Ovary (tissue), 7 donors: ENCODE measurements at regions not wholly inside any gene's neighbourhood (a gene's known extent, or its start where the extent isn't known, plus 50 kb on each side); places are given as distances from the start of the nearest gene placed in this dataset.
"Not testable (repeated sequence)": the region's sequence is repeated elsewhere in the genome, so short reads cannot be mapped to it uniquely, and the experiment has no call there.

Experiments used
- DNase-seq, 5 donors: peaks; one replicate each; pipeline ENCODE4 v3.0.0-alpha.2; 2019 to 2020
- H3K27ac ChIP-seq, 2 donors: fragments of 200-600 bp; one replicate each; pipeline versions ENCODE4 v1.5.1 to v1.8.0; 2019 to 2022
- H3K27me3 ChIP-seq: fragments of 200-600 bp; one replicate; pipeline ENCODE4 v1.8.0; 2022
- H3K36me3 ChIP-seq: fragments of 200-600 bp; sonication (generic); one replicate; pipeline ENCODE4 v1.5.1; 2019
- H3K4me1 ChIP-seq: one replicate; pipeline ENCODE4 v1.8.1; 2013; ENCODE audit warnings: mild to moderate bottlenecking, moderate library complexity; ENCODE audit not compliant: insufficient read depth
- H3K4me3 ChIP-seq: fragments of 200-600 bp; sonication (generic); one replicate; pipeline ENCODE4 v1.5.1; 2017
- H3K9me3 ChIP-seq, 2 donors: fragments of 200-600 bp in 1 of 2; sonication (generic) in 1 of 2; one replicate each; pipeline versions ENCODE4 v1.5.1 to v1.8.1; 2013 to 2019; ENCODE audit warnings: mild to moderate bottlenecking in 1 of 2, moderate library complexity in 1 of 2
- CTCF ChIP-seq, 3 donors: fragments of 450-650 bp in 2 of 3; fragments of 200-600 bp in 1 of 3; IDR thresholded peaks; one replicate each; pipeline versions ENCODE4 v1.5.1 to v1.8.0; 2016 to 2022; ENCODE audit warnings: antibody characterized with exemption in 3 of 3, mild to moderate bottlenecking in 1 of 3
- EP300 ChIP-seq: sonication (generic); formaldehyde crosslinking; IDR thresholded peaks from one replicate; pipeline ENCODE4 v1.6.1; 2017; ENCODE audit warnings: antibody characterized with exemption
- POLR2A ChIP-seq: fragments of 450-650 bp; IDR thresholded peaks from one replicate; pipeline ENCODE4 v1.6.1; 2017; ENCODE audit warnings: antibody characterized with exemption, mild to moderate bottlenecking, moderate library complexity
- WGBS, 3 donors: extraction: QIAGEN DNeasy Blood & Tissue Kit in 1 of 3; methylation state at CpG; one replicate each; pipeline versions ENCODE4 v1.1.5 to v1.1.7; 2013 to 2017; 5-methylcytosine and 5-hydroxymethylcytosine counted together
- intact Hi-C, 4 donors: fragments of 100-400 bp; cut with DNase I; formaldehyde crosslinking; loops; one replicate each; pipeline versions ENCODE4 v1.11.0 to v1.15.1; 2022 to 2023
- donor health status: DM: no; HTN: no; CAD: no; lungs with moderate emphysema.
- donor health status: DM: no; HTN: no; CAD: no.
- donor health status: Bipolar disorder and iron deficiency.
- donor health status: DM: no; HTN: no; CAD: no.
- donor health status: DM: yes; HTN: yes; CAD: no.

- Histone ChIP-seq H3K9me3 (no peaks in the 10 kb centered on the region), H3K4me1 (no peaks in the 10 kb centered on the region), H3K36me3 (no peaks in the 10 kb centered on the region), H3K27ac (no peak overlapping the region), H3K4me3 (no peak overlapping the region), H3K27me3 (no peaks in the 10 kb centered on the region)
- TF ChIP-seq CTCF (IDR thresholded peaks at IDR 0.05): no peak
- TF ChIP-seq EP300: no peak
- no peak for TF ChIP-seq POLR2A
- intact Hi-C loops: no loop called here
- DNase-seq: no peak
These were observed 616.0 kb upstream of the EDIL3 start for GRCh38 chr5:85000671-85001070.

GRCh38 chr5:85002026-85002425 lies 617.3 kb upstream of the EDIL3 start:
- H3K4me1 ChIP-seq, H3K27ac ChIP-seq, H3K4me3 ChIP-seq, H3K27me3 ChIP-seq, DNase-seq, H3K36me3 ChIP-seq, H3K9me3 ChIP-seq, intact Hi-C loops: not testable (repeated sequence)
- 95 to 99% (median 96%) methylated on average over 9 of the region's 9 CpGs for WGBS, 3 donors

- H3K4me1 ChIP-seq: no peaks in the 10 kb centered on the region
- H3K4me3 ChIP-seq: no peak overlapping the region
- no peaks in the 10 kb centered on the region for H3K36me3 ChIP-seq
- no peak for TF ChIP-seq POLR2A
- TF ChIP-seq CTCF (IDR thresholded peaks at IDR 0.05): no peak
- TF ChIP-seq EP300: no peak
- DNase-seq: no peak
- no peaks in the 10 kb centered on the region for H3K27me3 ChIP-seq
- whole genome bisulfite sequencing, 3 donors: 91 to 95% (median 94%) methylated on average over 4 of the region's 4 CpGs
- H3K9me3 ChIP-seq: no peaks in the 10 kb centered on the region
- H3K27ac ChIP-seq: no peak overlapping the region
- intact Hi-C loops: loop anchor here in 1 of 4 donors (10.0 kb wide), 1 partner anchor 485 kb away; no protein-coding TSS in a partner anchor
These were observed 625.4 kb upstream of the EDIL3 start for GRCh38 chr5:85010014-85010562.

GRCh38 chr5:85017261-85017660 lies 632.6 kb upstream of the EDIL3 start:
- no peak for DNase-seq
- no peak overlapping the region for H3K4me3 ChIP-seq
- no peaks in the 10 kb centered on the region for H3K27me3 ChIP-seq
- no peaks in the 10 kb centered on the region for H3K9me3 ChIP-seq
- H3K4me1 ChIP-seq: no peaks in the 10 kb centered on the region
- TF ChIP-seq EP300: no peak
- no peak for TF ChIP-seq POLR2A
- TF ChIP-seq CTCF (IDR thresholded peaks at IDR 0.05): no peak
- intact Hi-C loops: loop anchor here in 1 of 4 donors (10.0 kb wide), 1 partner anchor 478 kb away; no protein-coding TSS in a partner anchor
- no peaks in the 10 kb centered on the region for H3K36me3 ChIP-seq
- H3K27ac ChIP-seq: no peak overlapping the region
- WGBS, 3 donors: 67 to 73% (median 73%) methylated on average over 2 of the region's 2 CpGs

GRCh38 chr5:85030316-85031084 lies 645.8 kb upstream of the EDIL3 start:
- no peak for DNase-seq
- H3K9me3 ChIP-seq: no peaks in the 10 kb centered on the region
- intact Hi-C loops: no loop called here
- H3K36me3 ChIP-seq: no peaks in the 10 kb centered on the region
- no peak overlapping the region for H3K27ac ChIP-seq
- no peaks in the 10 kb centered on the region for H3K27me3 ChIP-seq
- TF ChIP-seq POLR2A: no peak
- no peak for TF ChIP-seq CTCF (IDR thresholded peaks at IDR 0.05)
- no peak for TF ChIP-seq EP300
- no peak overlapping the region for H3K4me3 ChIP-seq
- H3K4me1 ChIP-seq: no peaks in the 10 kb centered on the region
